ENCODE measurements at regions not wholly inside any gene's neighbourhood (a gene's known extent, or its start where the extent isn't known, plus 50 kb on each side); places are given as distances from the start of the nearest gene placed in this dataset.

DNA sequence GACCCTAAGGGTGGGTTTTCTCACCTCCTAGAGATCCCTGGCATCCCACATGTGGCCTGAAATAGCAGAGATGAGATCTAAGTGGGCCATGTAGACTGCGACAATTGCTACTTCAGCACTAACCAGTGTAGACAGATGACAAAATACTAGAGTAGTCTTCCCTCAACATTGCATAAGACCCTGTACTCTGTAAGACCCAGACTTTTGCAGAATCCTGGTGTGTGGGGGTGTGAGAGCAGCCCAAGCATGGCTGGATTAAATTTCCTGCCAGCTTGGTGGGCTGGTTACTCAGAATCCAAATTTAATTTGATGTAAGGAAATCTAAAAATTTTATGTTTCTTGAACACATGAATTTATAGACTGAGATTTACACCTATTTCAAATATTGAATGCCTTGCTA, 88.3 kb downstream of the ZNF365 start:
- CTCF ChIA-PET, result interaction anchor here (1.0 to 1.4 kb wide), 2 partner anchors 11 to 29 kb away, joined by 3 to 4 read pairs; no protein-coding TSS in a partner anchor
- Histone ChIP-seq H3K4me3 (no peak overlapping the region), H3K4me1 (no peaks in the 10 kb centered on the region), H3K27ac (no peak overlapping the region), H3K9me3 (no peaks in the 10 kb centered on the region; the same call in 2 of the 3 replicates), H3K4me2 (no peak overlapping the region)
- WGBS (ENCODE audit: missing lambda C conversion rate), result 82% methylated on average over 1 of the region's 1 CpG
- POLR2A ChIA-PET, result no interaction called here
- TF ChIP-seq CHD4 (IDR thresholded peaks at IDR 0.05; ENCODE audit: borderline replicate concordance) (no peak), HEYL (CRISPR knock-in tag; IDR thresholded peaks at IDR 0.05) (no peak), ESRRA (IDR thresholded peaks at IDR 0.05; ENCODE audit: borderline replicate concordance, low read length) (no peak)
- TF ChIP-seq, protein P1, sequence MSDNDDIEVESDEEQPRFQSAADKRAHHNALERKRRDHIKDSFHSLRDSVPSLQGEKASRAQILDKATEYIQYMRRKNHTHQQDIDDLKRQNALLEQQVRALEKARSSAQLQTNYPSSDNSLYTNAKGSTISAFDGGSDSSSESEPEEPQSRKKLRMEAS (IDR thresholded peaks at IDR 0.05), result no peak
- no peak for ATAC-seq
- FAIRE-seq, result no peak
- no peak for DNase-seq (ENCODE audit: low read depth in 1 of 2, low spot score in 1 of 2)

DNA sequence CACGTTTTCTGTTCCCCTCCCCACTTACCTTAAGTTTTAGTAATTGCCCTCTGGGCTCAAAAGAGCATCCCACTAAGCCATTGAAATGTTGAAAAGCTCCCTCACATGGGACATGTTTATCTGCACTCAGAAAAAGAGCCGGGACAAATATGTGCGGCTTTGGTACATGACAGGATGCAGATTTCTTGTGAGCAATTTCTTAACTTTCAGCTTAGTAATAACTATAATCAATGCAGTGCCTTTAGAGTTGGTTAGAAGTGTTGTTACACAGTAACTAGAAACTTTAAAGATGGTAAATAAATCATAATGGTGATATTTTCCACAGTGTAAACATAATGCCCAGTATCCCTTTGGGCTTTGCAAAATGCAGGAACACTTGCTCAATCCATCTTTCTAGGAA, 89.2 kb downstream of the ZNF365 start:
- DNase-seq (ENCODE audit: low read depth in 1 of 2, low spot score in 1 of 2), result no peak
- WGBS (ENCODE audit: missing lambda C conversion rate), result 38% methylated on average over 3 of the region's 3 CpGs
- POLR2A ChIA-PET, result no interaction called here
- no peak for ATAC-seq
- Histone ChIP-seq H3K9me3 (no peaks in the 10 kb centered on the region; the same call in 2 of the 3 replicates), H3K27ac (no peak overlapping the region), H3K4me2 (no peak overlapping the region), H3K4me3 (no peak overlapping the region), H3K4me1 (no peaks in the 10 kb centered on the region)
- CTCF ChIA-PET, result interaction anchor here (1.0 to 1.4 kb wide), 2 partner anchors 12 to 28 kb away, joined by 3 to 4 read pairs; no protein-coding TSS in a partner anchor
- TF ChIP-seq MAZ (IDR thresholded peaks at IDR 0.05; ENCODE audit: borderline replicate concordance, low read depth, low read length) (no peak), RAD21 (conservative IDR thresholded peaks at IDR 0.05 in 1 of 2, IDR thresholded peaks at IDR 0.05 in 1 of 2) (no peak), NR3C1 (IDR thresholded peaks at IDR 0.05) (no peak), CEBPB (IDR thresholded peaks at IDR 0.05) (no peak), HOXA7 (CRISPR knock-in tag; IDR thresholded peaks at IDR 0.05) (no peak), GATA3 (IDR thresholded peaks at IDR 0.05; ENCODE audit: borderline replicate concordance) (no peak), PHF8 (IDR thresholded peaks at IDR 0.05; ENCODE audit: borderline replicate concordance, low read depth) (no peak)
- TF ChIP-seq, protein P2, sequence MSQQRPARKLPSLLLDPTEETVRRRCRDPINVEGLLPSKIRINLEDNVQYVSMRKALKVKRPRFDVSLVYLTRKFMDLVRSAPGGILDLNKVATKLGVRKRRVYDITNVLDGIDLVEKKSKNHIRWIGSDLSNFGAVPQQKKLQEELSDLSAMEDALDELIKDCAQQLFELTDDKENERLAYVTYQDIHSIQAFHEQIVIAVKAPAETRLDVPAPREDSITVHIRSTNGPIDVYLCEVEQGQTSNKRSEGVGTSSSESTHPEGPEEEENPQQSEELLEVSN (IDR thresholded peaks at IDR 0.05; ENCODE audit: borderline replicate concordance, low read depth), result no peak
- TF ChIP-seq, protein P3, sequence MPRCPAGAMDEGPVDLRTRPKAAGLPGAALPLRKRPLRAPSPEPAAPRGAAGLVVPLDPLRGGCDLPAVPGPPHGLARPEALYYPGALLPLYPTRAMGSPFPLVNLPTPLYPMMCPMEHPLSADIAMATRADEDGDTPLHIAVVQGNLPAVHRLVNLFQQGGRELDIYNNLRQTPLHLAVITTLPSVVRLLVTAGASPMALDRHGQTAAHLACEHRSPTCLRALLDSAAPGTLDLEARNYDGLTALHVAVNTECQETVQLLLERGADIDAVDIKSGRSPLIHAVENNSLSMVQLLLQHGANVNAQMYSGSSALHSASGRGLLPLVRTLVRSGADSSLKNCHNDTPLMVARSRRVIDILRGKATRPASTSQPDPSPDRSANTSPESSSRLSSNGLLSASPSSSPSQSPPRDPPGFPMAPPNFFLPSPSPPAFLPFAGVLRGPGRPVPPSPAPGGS (IDR thresholded peaks at IDR 0.05), result no peak
- TF ChIP-seq, protein P4, sequence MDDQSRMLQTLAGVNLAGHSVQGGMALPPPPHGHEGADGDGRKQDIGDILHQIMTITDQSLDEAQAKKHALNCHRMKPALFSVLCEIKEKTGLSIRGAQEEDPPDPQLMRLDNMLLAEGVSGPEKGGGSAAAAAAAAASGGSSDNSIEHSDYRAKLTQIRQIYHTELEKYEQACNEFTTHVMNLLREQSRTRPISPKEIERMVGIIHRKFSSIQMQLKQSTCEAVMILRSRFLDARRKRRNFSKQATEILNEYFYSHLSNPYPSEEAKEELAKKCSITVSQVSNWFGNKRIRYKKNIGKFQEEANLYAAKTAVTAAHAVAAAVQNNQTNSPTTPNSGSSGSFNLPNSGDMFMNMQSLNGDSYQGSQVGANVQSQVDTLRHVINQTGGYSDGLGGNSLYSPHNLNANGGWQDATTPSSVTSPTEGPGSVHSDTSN (IDR thresholded peaks at IDR 0.05), result no peak
- FAIRE-seq, result no peak

DNA sequence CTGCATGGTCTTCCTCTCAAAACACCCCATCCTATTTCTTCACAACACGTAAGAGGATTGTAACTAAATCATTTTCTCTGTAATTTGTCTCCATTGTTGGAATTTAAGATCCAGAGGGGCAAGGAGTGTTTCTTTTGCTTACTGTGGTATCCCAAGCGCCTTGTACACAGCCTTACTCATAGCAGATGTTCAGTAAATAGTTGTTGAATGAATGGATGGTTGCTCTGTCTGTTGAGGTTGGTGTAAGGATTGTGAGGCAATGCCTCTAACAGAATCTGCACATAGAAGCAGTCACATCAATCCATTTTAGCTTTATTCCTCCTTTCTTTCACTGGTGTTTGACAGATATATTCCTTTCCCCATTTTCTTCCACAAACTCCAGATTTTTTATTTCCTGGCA, 90.1 kb downstream of the ZNF365 start:
- ChIA-PET CTCF (interaction anchor here (3.0 kb wide), 1 partner anchor 27 kb away, joined by 13 read pairs; no protein-coding TSS in a partner anchor), POLR2A (no interaction called here)
- no peak for TF ChIP-seq HOXA7 (CRISPR knock-in tag; IDR thresholded peaks at IDR 0.05)
- TF ChIP-seq POLR2A (IDR thresholded peaks at IDR 0.05; ENCODE audit: low read length), result no peak
- no peak for TF ChIP-seq BHLHE40 (IDR thresholded peaks at IDR 0.05; ENCODE audit: low read depth, low read length)
- TF ChIP-seq, protein P5, sequence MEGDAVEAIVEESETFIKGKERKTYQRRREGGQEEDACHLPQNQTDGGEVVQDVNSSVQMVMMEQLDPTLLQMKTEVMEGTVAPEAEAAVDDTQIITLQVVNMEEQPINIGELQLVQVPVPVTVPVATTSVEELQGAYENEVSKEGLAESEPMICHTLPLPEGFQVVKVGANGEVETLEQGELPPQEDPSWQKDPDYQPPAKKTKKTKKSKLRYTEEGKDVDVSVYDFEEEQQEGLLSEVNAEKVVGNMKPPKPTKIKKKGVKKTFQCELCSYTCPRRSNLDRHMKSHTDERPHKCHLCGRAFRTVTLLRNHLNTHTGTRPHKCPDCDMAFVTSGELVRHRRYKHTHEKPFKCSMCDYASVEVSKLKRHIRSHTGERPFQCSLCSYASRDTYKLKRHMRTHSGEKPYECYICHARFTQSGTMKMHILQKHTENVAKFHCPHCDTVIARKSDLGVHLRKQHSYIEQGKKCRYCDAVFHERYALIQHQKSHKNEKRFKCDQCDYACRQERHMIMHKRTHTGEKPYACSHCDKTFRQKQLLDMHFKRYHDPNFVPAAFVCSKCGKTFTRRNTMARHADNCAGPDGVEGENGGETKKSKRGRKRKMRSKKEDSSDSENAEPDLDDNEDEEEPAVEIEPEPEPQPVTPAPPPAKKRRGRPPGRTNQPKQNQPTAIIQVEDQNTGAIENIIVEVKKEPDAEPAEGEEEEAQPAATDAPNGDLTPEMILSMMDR (IDR thresholded peaks at IDR 0.05), result no peak
- FAIRE-seq (no peak), DNase-seq (ENCODE audit: low read depth in 1 of 2, low spot score in 1 of 2) (no peak), ATAC-seq (no peak)
- Histone ChIP-seq H3K4me3 (no peak overlapping the region), H3K27ac (no peak overlapping the region), H3K4me2 (no peak overlapping the region), H3K9me3 (no peaks in the 10 kb centered on the region; the same call in 2 of the 3 replicates), H3K4me1 (no peaks in the 10 kb centered on the region)
- 19% methylated on average over 2 of the region's 2 CpGs for WGBS (ENCODE audit: missing lambda C conversion rate)
